ENCODE measurements at regions not wholly inside any gene's neighbourhood (a gene's known extent, or its start where the extent isn't known, plus 50 kb on each side); places are given as distances from the start of the nearest gene placed in this dataset.
A peak's percentile ranks its signal among the peaks of the same experiment; 100 is the strongest.
"Not testable (repeated sequence)": the region's sequence is repeated elsewhere in the genome, so short reads cannot be mapped to it uniquely, and the experiment has no call there.

DNA sequence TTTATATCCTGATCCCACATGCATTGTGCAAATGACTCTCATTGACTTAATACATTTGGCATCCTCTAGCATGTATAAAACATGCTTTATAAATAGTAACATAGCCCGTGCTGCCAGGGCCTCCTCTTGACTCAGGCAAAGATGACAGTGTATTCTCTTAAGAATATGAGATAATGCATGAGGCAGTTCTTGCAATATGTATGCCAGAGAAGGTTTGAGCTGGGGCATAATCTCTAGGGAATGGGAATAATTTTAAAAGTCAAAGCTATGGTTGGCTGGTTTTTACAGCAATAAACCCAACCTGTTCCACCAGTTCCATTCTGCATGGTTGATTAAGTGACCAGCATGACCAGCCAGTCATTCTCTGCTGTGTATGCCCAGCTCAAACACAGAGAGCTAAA is 179.0 kb upstream of the PFN2 start:
- DNase-seq: no peak

DNA sequence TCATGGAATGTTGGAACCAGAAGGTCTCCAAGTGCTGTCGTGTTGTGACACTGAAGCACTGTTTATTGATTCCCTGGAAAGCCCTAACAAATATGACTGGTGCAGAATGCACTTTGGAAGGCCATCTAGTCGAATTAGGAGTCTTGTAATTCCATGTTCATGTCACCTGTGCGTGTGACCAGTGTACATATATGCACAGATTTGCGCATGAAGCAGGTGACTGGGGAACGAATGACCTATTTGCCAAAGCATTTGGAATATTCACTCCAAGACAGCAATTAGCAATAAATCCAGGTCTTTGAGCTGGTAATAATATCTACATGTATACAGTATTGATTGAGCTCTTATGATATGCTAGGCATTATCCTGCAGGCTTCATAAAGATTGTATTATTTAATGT is 177.5 kb upstream of the PFN2 start:
- DNase-seq: no peak

DNA sequence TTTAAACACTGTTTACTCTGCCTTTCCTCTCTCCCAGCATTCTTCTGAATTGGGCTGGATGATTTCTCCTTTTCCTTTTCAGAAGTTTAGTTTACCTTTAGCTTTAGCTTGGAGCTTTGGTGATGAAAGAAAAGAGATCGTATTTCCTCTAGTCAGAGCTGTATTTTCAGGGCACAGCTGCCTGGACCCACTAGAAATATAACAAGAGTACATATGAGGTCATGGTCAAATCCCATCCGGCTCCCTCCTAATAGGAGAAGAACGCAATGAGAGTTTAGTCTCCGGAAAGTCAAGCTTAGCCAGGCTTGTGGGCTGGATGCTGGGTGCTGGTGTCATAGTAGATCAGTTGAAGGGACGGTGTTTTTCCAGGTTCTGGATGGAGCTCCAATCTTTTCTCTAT is 177.1 kb upstream of the PFN2 start:
- DNase-seq: no peak

DNA sequence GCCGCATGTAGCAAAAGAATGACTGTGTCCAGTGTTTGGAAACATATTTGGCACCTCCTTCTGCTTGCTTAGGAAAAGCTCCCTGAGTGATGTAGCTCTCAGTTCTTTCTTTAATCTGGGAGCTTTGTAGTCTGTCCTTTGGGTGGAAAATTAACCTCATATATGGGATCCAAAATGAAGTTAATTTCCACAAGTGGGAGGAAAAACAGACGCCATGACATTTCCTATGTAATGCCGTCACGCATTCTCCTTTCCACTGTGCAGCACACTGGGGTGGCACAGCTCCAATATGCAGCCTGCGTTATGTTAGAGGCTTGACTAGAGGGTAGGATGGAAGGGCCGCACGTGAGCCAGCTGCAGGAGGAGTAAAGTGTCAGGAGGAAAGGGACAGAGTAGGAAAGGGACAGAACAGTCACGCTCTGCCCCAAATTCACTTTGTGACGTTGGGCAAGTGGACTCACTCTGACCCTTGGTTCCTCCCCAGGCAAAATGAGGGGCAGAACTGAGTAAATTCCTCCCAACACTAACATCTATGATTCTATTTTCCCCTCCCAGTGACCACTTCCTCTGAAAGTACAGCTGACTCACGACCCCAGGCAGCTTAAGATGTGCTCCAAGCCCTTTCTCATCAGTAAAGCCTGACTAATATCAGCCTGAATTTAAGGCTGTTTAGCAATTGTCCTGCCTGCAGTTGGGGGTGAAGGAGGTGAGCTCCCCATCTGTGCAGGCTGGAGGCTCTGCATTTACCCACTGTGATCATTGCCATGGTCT is 176.5 kb upstream of the PFN2 start:
- peak; percentile 9 for DNase-seq

DNA sequence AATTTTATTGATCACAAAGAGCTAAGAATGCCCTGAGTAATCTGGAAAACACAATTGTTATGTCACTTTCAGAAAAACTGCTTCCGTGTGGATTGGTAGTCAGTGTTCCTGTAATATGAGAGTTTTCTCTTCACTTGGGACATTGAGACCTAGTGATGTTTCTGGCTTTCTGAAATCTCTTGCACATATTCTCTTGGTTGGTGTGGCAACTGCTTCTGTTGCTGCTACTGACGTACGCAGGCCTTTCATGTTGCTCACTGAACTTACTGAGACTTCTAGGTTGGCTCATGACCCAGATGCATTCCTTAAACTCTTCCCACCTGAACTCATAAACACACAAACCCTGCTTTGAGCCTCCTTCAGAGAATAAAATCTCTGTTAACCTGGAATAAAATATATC is 175.0 kb upstream of the PFN2 start:
- no peak for DNase-seq

DNA sequence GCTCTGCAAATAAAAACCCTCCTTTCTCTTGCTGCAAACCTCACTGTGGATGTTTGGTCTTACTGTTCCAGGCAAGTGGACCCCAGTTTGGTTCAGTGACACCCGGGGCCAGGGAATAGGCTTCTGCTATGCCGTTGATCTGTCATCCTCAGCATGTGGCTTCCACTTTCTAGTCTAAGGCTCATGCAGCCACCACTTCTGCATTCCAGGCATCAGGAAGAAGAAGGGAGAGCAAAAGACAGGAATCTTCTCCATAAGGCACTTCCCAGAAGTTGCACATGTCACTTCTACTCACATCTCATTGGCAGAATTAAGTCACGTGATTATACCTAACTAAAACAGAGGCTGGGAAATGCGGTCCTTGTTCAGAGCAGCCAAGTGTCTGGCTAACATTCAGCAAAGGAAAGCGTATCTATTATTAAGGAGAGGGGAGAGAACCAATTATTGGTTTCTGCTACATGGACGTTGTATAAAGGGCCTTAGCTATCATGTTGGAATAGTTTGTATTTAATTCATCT is 173.6 kb upstream of the PFN2 start:
- DNase-seq: no peak

DNA sequence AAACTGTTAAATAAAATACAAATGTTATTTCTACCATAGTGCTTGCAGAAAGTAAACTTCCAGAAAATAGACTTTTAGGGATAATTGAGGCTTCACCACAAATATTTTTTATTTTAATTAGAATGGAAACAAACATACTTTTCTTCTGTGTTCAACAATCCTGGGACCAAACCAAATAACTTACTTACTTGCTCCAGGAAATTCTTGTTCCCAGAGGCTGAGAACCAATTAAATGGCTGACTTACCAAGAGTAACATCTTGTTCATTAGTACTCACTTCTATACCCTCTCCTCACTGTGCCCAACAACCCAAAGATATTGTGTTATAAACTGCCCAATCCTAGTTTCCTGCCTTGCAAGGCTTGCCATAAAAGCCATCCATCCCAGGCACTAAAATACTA is 172.2 kb upstream of the PFN2 start:
- DNase-seq: no peak

DNA sequence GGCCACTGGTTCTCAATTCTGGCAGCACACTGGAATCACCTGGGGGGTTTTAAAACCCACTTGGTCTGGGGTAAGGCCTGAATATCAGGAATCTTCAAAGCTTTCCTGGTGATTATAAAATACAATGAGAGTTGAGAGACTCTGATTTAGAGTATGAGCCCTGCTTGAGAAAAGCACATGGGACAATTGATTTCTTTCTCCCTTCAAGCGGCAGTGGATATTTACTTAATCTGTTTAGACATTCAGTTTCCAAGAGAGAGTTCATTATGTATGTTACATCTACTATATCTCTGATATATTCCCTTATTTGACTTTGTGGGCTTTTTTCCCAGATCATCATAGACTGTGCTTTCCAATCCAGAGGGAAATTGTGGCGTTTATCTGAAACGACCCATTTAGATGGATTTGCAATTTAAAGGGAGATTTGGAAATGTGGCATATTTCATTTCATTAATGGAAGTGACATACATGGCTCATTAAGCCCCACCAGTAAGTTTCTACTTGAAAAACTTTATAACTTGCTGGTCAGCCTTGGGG is 171.2 kb upstream of the PFN2 start:
- no peak for DNase-seq

DNA sequence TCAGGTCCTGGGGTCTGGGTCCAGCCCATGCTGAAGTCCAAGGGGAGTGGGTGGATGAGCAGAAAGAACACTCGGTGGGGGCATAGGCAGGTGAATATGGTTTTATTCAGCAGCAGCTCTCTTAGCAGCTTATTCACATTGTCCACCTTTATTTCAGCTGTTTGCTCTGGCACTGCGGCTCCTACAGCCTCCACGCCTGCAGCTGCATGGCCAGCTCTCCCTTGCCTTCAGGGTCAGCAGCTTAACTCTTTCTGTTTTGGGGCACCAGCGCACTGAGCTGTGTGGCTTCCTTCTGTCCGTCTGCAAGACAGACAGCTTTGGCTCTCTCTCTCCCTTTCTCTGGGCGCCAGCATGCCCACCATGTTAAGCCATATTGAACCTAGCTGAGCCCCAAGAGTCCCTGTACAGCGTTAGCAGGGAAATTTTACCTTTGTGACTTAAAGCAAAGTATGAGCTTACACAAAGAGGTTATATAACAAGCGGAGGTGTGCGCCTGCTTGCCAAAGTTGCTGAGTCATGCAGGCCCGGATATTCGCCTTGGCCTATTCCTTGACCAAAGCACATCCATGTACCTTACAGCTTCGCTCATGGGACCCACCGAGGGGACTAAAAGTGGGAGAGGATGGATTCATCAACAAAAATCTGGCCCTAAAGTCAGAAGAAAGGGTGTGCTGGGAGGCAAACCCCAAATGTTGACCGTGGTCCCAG is 170.1 kb upstream of the PFN2 start:
- no peak for DNase-seq

DNA sequence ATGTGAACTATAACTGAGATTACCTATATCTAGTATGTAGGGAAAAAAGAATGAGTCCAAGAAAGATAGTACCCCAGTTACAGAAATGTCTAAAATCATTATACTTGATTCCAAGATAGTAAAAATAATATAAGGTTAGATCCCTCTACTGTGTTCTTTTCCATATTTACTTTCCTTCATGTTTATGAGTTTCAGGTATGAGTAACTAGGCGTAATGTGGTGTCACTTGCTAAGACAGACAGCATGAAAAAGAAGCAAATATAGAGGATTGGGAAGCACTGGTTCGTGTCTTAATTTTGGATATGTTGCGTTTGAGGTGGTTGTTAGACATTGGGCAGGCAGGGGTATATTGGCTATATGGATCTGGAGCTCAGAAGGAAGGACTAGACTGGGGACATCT is 168.1 kb upstream of the PFN2 start:
- no peak for DNase-seq

DNA sequence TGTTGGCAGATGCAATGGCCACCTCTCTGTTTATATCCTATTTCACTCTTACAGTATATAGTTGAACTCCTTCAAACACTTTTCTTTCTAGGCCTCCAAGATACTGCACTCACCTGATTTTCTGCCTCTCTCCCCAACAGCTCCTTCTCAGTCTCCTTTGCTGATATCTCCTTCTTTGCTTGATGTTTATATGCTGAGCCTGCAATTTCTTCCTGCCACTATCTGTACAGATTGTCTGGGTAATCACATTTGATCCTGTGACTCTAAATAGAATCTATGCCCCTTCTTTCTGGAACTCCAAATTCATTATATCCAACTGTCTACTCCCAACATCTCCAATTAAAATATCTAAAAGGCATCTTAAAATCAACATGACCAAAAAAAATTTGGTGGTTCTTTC is 165.5 kb upstream of the PFN2 start:
- no peak for DNase-seq

DNA sequence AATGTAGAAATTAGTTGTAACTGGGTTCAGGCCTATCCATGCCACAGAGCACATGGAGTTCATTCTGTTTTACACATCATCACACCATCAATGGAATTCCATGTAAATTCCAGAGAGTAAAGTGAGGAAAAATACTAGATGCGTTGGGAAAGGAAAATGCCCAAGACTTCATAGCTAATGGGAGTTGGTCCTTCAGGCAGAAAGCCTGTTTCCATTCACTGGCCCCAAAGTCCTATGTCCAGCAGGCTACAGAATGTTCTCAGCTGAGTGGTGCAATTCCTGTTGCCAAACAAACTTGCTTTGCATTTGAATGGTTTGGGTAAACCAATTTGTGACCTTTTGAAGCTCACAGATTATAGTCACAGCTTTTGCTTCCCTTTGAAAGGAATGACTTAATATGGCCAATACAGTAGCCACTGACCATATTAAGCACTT is 164.6 kb upstream of the PFN2 start:
- DNase-seq: no peak

DNA sequence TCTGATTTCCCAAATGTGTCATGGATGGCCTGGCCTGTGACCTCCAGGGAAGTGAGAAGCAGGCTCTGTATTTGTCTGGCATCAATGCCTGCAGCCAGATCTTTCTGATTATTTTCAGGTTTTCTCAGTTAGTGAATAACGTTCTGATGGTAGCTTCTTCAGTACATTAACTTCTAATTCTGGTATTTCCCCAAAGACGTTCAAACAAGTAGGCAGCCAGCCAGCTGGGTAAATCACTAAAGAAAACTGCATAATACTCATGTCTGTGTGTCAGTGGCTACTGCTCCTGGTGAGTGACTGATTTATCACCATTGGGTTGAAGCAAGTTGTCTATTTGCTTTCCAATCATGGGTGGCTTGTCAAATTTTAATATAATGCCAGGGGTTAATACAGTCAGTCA is 162.6 kb upstream of the PFN2 start:
- no peak for DNase-seq

DNA sequence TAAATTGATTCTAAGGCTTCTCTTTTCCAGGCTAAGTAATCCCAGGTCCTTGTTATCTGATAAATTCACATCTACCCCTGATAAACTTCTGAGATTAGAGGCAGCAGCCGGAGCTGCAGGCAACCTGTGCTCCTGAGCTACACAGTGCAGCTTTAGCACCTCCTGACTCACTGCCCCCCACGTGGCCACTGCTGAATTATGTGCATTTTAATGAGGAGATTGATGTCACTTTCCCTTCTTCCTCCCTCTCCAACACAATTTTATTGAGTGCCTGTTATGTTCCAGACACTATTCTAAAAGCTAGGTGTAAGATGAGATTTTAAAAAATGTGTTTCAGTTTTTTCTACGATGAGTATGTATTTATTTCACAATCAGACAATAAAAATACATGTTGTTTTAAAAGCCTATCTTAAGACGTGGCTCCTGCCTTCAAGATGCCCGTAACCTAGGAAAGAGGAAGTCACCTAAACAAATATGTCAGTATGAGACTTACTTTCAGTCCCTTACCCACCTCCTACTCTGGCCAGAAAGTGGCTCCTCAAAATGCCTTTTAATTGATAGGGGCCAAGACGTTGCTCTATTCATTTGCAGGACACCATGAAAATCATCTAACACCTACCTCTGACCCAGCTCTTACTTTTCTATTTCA is 161.5 kb upstream of the PFN2 start:
- DNase-seq: no peak

DNA sequence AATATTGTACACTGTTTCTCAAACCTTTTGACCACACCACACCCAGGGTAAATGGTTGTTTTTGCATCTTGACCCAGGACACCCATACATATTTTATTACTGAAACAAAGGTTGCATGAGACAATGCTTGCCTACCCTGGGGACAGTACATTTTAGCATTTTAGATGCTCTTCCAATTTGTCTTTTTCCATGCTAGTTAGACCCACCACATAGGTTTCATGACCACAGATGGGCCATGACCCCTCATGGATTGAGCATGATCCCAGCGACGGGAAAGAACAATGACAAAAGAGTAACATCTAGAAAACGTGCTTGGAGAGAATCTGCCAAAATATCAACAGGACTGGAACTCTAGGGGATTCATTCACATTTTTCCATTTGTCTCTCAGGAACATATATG is 161.0 kb upstream of the PFN2 start:
- DNase-seq: no peak

DNA sequence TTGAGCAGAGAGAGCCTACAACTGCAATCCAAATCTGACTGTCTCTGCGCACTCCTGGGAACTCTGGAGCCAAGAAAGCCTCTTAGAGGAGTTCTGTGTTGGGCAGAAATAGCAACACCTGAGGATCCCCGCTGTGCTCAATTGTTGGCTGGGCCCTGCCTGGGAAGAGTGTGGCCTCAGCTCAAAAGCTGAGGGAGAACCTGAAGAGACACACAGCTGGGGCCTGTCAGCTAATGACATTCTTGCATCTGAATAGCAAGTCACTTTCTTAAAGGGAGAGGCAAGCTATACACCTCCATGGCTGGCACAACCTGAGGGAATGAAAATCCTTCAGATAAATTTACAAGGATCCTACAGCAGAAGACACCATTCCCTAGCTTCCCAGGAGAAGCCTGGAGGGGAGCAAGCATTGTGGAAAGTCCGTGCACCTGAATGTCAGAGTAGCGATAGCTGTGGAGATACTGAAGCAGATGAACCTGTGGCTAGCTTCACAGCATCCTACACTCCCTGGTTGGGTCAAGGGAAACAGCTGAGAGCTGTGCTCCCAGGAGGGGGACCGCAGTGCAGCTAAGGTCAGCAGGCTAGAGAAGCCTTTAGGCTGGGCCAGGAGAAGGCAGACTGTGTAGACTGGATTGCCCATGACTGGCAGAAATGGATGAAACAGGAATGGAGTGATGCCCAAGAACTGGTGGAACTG is 159.9 kb upstream of the PFN2 start:
- no peak for DNase-seq

DNA sequence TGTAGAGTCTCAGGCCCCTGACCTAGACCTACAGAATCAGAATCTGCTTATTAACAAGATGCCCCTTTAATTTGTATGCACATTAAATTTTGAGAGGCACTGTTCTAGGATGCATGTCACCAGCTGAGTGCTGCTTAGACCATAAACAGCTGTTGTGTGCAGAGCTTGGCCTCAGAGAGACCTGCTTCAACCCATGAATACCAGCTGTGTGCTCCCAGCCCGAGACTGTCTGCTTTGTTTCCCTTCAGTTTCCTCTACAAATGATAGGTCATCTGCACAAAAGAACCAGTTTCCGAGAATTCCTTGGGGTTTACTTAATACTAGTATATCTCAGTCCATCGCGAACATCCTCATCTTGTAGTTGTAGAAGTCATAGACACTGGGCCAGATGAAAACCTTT is 158.5 kb upstream of the PFN2 start:
- DNase-seq: no peak

DNA sequence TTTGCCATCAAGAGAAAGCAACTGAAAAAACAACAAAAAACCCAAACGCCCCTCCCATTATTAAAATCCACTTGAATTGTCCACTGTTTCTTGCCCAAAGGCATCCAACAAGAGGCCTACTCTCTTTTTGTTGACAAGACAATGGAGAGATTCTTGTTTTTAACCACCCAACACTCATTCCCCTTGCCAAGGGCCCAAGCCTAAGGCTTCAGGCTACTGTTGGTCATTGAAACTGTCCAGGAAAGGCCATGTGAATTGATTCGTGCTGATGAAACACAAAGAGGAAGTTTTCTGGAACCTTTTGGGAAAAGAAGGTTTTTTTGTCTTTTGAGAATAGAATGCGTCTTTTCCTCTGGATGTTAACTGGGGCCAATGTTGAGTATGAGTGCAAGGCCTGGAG is 157.4 kb upstream of the PFN2 start:
- DNase-seq: no peak

DNA sequence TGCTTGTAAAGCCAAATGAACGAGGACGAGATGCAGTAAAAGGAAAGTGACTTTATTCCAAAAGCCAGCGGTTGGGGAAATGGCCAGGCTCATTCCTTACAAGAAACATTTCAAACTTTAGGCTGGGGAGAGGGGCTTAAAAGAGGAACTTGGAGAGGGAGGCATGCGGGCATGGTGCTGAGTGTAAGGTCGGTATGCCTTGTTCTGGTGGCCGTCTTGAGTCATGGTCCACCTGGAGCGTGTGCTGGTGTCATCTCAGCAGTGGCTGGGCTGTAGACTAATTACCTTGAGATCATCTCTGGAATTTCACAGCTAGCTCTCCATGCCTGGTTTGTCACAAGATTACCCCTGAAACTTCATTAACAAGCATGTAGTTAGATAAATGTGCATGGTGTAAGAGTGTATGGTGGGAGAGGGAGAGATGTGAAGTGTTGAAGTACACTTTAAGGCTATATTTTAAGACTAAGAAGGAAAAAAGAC is 156.4 kb upstream of the PFN2 start:
- DNase-seq: no peak

DNA sequence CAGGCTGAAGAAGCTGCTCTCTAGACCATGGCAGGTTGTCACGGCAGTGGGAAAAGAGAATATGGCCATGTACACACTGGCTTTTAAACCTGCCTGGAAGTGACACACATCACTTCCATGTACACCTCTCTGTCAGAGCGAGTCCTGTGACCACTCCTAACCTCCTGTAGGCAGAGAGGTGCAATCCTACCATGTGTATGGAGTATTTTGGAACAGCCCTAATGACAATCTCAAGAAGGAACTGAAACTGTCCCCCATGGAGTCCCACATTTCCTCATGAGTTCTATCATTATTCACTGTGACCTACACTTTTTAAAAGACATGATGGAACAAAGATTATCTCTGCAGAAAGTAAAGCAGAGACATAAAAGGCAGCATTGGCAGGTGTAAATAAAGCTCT is 153.4 kb upstream of the PFN2 start:
- no peak for DNase-seq

DNA sequence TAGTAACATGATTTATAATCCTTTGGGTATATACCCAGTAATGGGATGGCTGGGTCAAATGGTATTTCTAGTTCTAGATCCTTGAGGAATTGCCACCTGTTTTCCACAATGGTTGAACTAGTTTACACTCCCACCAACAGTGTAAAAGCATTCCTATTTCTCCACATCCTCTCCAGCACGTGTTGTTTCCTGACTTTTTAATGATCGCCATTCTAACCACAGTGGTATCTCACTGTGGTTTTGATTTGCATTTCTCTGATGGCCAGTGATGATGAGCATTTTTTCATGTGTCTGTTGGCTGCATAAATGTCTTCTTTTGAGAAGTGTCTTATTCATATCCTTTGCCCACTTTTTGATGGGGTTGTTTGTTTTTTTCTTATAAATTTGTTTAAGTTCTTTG is 152.6 kb upstream of the PFN2 start:
- DNase-seq: not testable (repeated sequence)

DNA sequence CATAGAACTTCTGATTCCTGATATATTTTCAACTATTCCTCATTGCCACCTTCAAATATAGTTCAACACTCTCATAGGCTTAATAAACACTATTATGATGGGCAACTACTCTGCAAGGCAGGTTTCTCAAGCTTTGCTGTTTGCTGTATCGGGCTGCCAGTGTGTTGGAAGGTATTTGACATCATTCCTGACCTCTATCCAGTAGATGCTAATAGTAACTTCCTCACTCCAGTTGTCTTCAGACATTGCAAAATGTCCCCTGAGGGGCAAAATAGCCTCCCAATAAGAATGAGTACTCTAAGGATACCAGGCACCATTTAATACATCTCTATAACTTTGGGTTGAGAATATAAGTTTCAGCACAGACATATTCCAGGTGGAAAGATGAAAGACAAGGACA is 147.5 kb upstream of the PFN2 start:
- no peak for DNase-seq

DNA sequence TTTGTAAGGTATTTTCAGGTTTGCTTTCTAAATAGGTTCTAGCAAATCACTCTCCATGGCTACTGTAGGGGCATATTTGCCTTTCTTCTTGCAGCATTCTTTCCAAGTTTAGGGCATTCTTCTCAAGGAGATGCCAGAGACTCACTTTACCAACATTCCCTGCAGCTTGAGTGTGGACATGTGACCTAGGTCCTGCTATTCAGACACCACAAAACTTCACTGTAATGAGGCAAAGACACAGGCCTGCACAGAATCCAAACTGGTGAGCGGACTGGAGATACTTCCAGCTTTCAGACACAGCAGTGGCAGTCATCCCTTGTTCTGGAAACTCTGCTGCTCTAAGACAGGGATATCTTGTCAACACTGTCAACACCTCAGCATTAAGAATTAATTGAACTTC is 146.4 kb upstream of the PFN2 start:
- no peak for DNase-seq

Measured in stimulated activated CD4-positive, alpha-beta T cell treated with anti-CD3 and anti-CD28 coated beads, Interleukin-15, amount 100 ng/mL, for 24 hours (primary cell).